Endothelial cell of umbilical vein (primary cell): ENCODE measurements at regions not wholly inside any gene's neighbourhood (a gene's known extent, or its start where the extent isn't known, plus 50 kb on each side); places are given as distances from the start of the nearest gene placed in this dataset.

ENCODE experiments used
- BruUV-seq: library from RNA; stranded (reverse); fragments of 400-500 nt; replicated peaks from 2 replicates; lab custom pipeline; 2021; lab: Mats Ljungman, UMichigan
- CTCF ChIA-PET: fragments of 300-600, 350-600 bp; sonication (Branson Sonifier 250); formaldehyde crosslinking; loops from one replicate; lab custom pipeline; 2021; ENCODE audit warnings: antibody characterized with exemption, inconsistent platforms; lab: Charles Lee
- POLR2A ChIA-PET: fragments of 300-600, 350-600 bp; sonication (Branson Sonifier 250); formaldehyde crosslinking; loops from one replicate; lab custom pipeline; 2021; ENCODE audit warnings: antibody characterized with exemption, inconsistent platforms; lab: Charles Lee
- DNase-seq: peaks from one replicate; pipeline ENCODE4 v3.0.0-alpha.2; 2011; ENCODE audit warnings: low read depth, low spot score
- FAIRE-seq: peaks from 2 replicates; lab custom pipeline; 2011; peaks lifted over from hg19 to GRCh38; lab: Jason Lieb, UNC
- H2AFZ ChIP-seq: 2 replicates; pipeline ENCODE4 v1.6.0; 2012; ENCODE audit warnings: low read depth, low read length, control low read depth, inconsistent platforms
- H3K27ac ChIP-seq: 2 replicates; pipeline ENCODE4 v1.5.1; 2011; ENCODE audit warnings: low read depth, mild to moderate bottlenecking, control low read depth, low read length, moderate library complexity; ENCODE audit not compliant: insufficient read depth
- H3K27me3 ChIP-seq, 2 experiments: 2 replicates each; pipeline versions ENCODE4 v1.6.0 to v1.6.1; 2011; ENCODE audit warnings: low read length in 2 of 2, mixed read lengths in 1 of 2; ENCODE audit not compliant: control insufficient read depth in 2 of 2, insufficient read depth in 2 of 2
- H3K36me3 ChIP-seq, 2 experiments: 2 replicates in 1 of 2; 3 replicates in 1 of 2; pipeline ENCODE4 v1.5.1; 2011; ENCODE audit warnings: low read length in 2 of 2, mild to moderate bottlenecking in 1 of 2, moderate library complexity in 1 of 2; ENCODE audit not compliant: control insufficient read depth in 2 of 2, insufficient read depth in 2 of 2; ENCODE audit errors: extremely low read depth in 1 of 2
- H3K4me1 ChIP-seq: 3 replicates; pipeline ENCODE4 v1.5.1; 2011; ENCODE audit warnings: mild to moderate bottlenecking, low read length; ENCODE audit not compliant: control insufficient read depth, insufficient read depth; ENCODE audit errors: extremely low read depth
- H3K4me2 ChIP-seq: 2 replicates; pipeline ENCODE4 v1.6.1; 2011; ENCODE audit warnings: low read length, control low read depth, mixed read lengths; ENCODE audit not compliant: insufficient read depth
- H3K4me3 ChIP-seq, 3 experiments: fragments of 200-600 bp in 1 of 3; sonication (generic), shearing (Covaris generic) in 1 of 3; replicated peaks in 1 of 3; 2 replicates each; pipeline ENCODE4 v1.5.1; 2011 to 2016; ENCODE audit warnings: control low read depth in 3 of 3, low read length in 3 of 3, mild to moderate bottlenecking in 2 of 3, inconsistent platforms in 1 of 3, low read depth in 1 of 3, moderate library complexity in 1 of 3; ENCODE audit not compliant: insufficient read depth in 1 of 3
- H3K79me2 ChIP-seq: 2 replicates; pipeline ENCODE4 v1.6.0; 2012; ENCODE audit warnings: low read length, inconsistent platforms; ENCODE audit not compliant: control insufficient read depth, insufficient read depth
- H3K9ac ChIP-seq: replicated peaks from 2 replicates; pipeline ENCODE3; 2011; ENCODE audit warnings: low read length, control low read depth; ENCODE audit not compliant: insufficient read depth; ENCODE audit errors: extremely low read depth
- H3K9me1 ChIP-seq: replicated peaks from 3 replicates; pipeline ENCODE4 v1.6.0; 2011; ENCODE audit warnings: mild to moderate bottlenecking, low read length; ENCODE audit not compliant: control insufficient read depth, insufficient read depth; ENCODE audit errors: extremely low read depth
- H3K9me3 ChIP-seq: replicated peaks from 2 replicates; pipeline ENCODE4 v1.5.1; 2012; ENCODE audit warnings: low read length, inconsistent platforms; ENCODE audit not compliant: control insufficient read depth, insufficient read depth
- H4K20me1 ChIP-seq: replicated peaks from 2 replicates; pipeline ENCODE3; 2011; ENCODE audit warnings: mild to moderate bottlenecking, low read length; ENCODE audit not compliant: control insufficient read depth, insufficient read depth; ENCODE audit errors: extremely low read depth
- EZH2 ChIP-seq: IDR thresholded peaks from 2 replicates; pipeline ENCODE4 v1.6.1; 2012; ENCODE audit warnings: borderline replicate concordance, low read depth, mild to moderate bottlenecking, moderate library complexity, low read length, inconsistent platforms; ENCODE audit not compliant: severe bottlenecking
- FOS ChIP-seq: IDR thresholded peaks from 2 replicates; pipeline ENCODE4 v1.6.1; 2011; ENCODE audit warnings: mild to moderate bottlenecking, low read length, moderate library complexity, borderline replicate concordance; ENCODE audit not compliant: insufficient read depth
- GATA2 ChIP-seq: IDR thresholded peaks from 2 replicates; pipeline ENCODE4 v1.7.0; 2011; ENCODE audit warnings: low read depth, mild to moderate bottlenecking, moderate library complexity, mixed read lengths, low read length; ENCODE audit not compliant: insufficient read length, insufficient read depth
- JUN ChIP-seq: IDR thresholded peaks from 2 replicates; pipeline ENCODE4 v1.6.1; 2011; ENCODE audit warnings: borderline replicate concordance, low read depth; ENCODE audit not compliant: insufficient read length, insufficient read depth
- MYC ChIP-seq: IDR thresholded peaks from one replicate; pipeline ENCODE4 v1.6.1; 2011; ENCODE audit warnings: mild to moderate bottlenecking, low read depth, low read length
- POLR2A ChIP-seq: IDR thresholded peaks from 2 replicates; pipeline ENCODE4 v1.6.1; 2012; ENCODE audit warnings: low read depth, mild to moderate bottlenecking, control low read depth, low read length
- POLR2AphosphoS5 ChIP-seq: IDR thresholded peaks from 2 replicates; pipeline ENCODE4 v1.6.1; 2012; ENCODE audit warnings: low read depth, mild to moderate bottlenecking, control low read depth, low read length, moderate library complexity; ENCODE audit not compliant: insufficient read depth
- dilution Hi-C: fragments of 300-500 bp; cut with MboI; formaldehyde crosslinking; loops from one replicate; pipeline ENCODE4 v1.15.0; 2019; ENCODE audit warnings: low sequenced_read_pairs; ENCODE audit not compliant: extremely low pct_ligation_motif_present
- intact Hi-C: fragments of 100-400 bp; cut with micrococcal nuclease; formaldehyde crosslinking; loops from one replicate; pipeline ENCODE4 v1.10.0; 2022
- TF ChIP-seq, protein P1 (sequence below): IDR thresholded peaks from 2 replicates; pipeline ENCODE4 v1.6.1; 2011; ENCODE audit not compliant: insufficient read depth, insufficient read length
- TF ChIP-seq, protein P2 (sequence below), 2 donors: IDR thresholded peaks; 1 replicate in 1 of 2; 2 replicates in 1 of 2; pipeline ENCODE4 v1.5.1; 2011; ENCODE audit warnings: low read length in 2 of 2, mild to moderate bottlenecking in 2 of 2, moderate library complexity in 2 of 2, control low read depth in 1 of 2, inconsistent platforms in 1 of 2, low read depth in 1 of 2; ENCODE audit not compliant: insufficient read depth in 1 of 2; ENCODE audit errors: extremely low read depth in 1 of 2

GRCh38 chr1:58316141-58316540 lies 230.4 kb downstream of the OMA1 start:
- Histone ChIP-seq H3K9me1 (no peaks in the 10 kb centered on the region), H3K27ac (no peak overlapping the region), H3K4me1 (no peaks in the 10 kb centered on the region), H3K9ac (no peak overlapping the region), H4K20me1 (no peaks in the 10 kb centered on the region), H3K27me3 (no peaks in the 10 kb centered on the region), H3K36me3 (no peaks in the 10 kb centered on the region), H2AFZ (no peak overlapping the region), H3K79me2 (no peaks in the 10 kb centered on the region), H3K9me3 (no peaks in the 10 kb centered on the region), H3K4me3 (no peak overlapping the region), H3K4me2 (no peak overlapping the region)
- no peak for DNase-seq
- dilution Hi-C loops (no loop called here), intact Hi-C loops (no loop called here)
- BruUV-seq, result no TSS peak
- POLR2A ChIA-PET, result no interaction called here
- CTCF ChIA-PET, result no interaction called here
- no peak for FAIRE-seq
- TF ChIP-seq, protein P1, sequence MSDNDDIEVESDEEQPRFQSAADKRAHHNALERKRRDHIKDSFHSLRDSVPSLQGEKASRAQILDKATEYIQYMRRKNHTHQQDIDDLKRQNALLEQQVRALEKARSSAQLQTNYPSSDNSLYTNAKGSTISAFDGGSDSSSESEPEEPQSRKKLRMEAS, result no peak
- TF ChIP-seq EZH2 (no peak), MYC (no peak)

DNA sequence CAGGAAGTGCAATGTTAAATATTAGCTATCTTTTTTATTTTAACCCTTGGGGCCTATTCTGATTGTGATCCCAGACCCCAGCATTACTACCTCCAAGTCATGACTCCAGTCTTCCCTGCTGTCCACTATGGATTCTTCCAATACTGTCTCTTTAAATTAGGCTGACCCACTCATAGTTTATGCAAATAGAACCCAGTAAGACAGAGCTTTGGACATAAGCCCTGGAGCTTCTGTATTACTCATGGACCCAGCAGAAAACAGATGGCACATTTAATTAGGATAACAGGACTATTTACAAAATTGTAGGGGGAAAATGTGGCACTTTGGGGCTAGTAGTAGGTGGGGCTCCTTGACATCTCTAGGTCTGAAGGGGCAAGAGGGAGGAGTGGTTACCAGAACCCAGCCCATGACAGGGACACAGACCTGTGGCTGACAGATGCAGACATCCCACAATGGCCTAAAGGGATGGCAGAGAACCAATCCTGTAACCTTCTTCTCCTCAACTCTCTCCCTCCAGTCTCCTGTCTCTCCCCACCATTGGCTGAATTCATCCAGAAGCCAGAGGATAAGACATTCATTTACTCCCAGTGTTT lies 233.5 kb downstream of the OMA1 start:
- intact Hi-C loops, result no loop called here
- H2AFZ ChIP-seq, result no peak overlapping the region
- FAIRE-seq (no peak), DNase-seq (no peak)
- H3K9me3 ChIP-seq, result no peaks in the 10 kb centered on the region
- H4K20me1 ChIP-seq, result no peaks in the 10 kb centered on the region
- POLR2A ChIA-PET, result no interaction called here
- CTCF ChIA-PET, result no interaction called here
- no peaks in the 10 kb centered on the region for H3K9me1 ChIP-seq
- H3K4me3 ChIP-seq, result no peak overlapping the region
- H3K4me1 ChIP-seq, result no peaks in the 10 kb centered on the region
- dilution Hi-C loops, result no loop called here
- no peak overlapping the region for H3K4me2 ChIP-seq
- H3K27ac ChIP-seq, result no peak overlapping the region
- H3K36me3 ChIP-seq, result no peaks in the 10 kb centered on the region
- TF ChIP-seq EZH2 (no peak), POLR2AphosphoS5 (no peak), MYC (no peak), GATA2 (no peak), FOS (no peak), POLR2A (no peak), JUN (no peak)
- TF ChIP-seq, protein P2, sequence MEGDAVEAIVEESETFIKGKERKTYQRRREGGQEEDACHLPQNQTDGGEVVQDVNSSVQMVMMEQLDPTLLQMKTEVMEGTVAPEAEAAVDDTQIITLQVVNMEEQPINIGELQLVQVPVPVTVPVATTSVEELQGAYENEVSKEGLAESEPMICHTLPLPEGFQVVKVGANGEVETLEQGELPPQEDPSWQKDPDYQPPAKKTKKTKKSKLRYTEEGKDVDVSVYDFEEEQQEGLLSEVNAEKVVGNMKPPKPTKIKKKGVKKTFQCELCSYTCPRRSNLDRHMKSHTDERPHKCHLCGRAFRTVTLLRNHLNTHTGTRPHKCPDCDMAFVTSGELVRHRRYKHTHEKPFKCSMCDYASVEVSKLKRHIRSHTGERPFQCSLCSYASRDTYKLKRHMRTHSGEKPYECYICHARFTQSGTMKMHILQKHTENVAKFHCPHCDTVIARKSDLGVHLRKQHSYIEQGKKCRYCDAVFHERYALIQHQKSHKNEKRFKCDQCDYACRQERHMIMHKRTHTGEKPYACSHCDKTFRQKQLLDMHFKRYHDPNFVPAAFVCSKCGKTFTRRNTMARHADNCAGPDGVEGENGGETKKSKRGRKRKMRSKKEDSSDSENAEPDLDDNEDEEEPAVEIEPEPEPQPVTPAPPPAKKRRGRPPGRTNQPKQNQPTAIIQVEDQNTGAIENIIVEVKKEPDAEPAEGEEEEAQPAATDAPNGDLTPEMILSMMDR (IDR thresholded peaks at IDR 0.05; ENCODE audit: extremely low read depth in 1 of 2, insufficient read depth in 1 of 2, low read depth in 1 of 2, low read length in 2 of 2), result no peak
- TF ChIP-seq, protein P1, result no peak
- no peak overlapping the region for H3K9ac ChIP-seq
- no peaks in the 10 kb centered on the region for H3K79me2 ChIP-seq
- BruUV-seq, result no TSS peak
- H3K27me3 ChIP-seq, result no peaks in the 10 kb centered on the region
